Peyer's patch (tissue), 4 donors: ENCODE measurements at regions not wholly inside any gene's neighbourhood (a gene's known extent, or its start where the extent isn't known, plus 50 kb on each side); places are given as distances from the start of the nearest gene placed in this dataset.

ENCODE experiments used
- CTCF ChIP-seq, 6 experiments: fragments of 450-650 bp in 4 of 6; fragments of 200-600 bp in 2 of 6; sonication (generic) in 1 of 6; IDR thresholded peaks; one replicate each; pipeline ENCODE4 v1.5.1; 2017 to 2019; ENCODE audit warnings: antibody characterized with exemption in 6 of 6, mild to moderate bottlenecking in 3 of 6, moderate library complexity in 1 of 6
- POLR2A ChIP-seq, 2 donors: fragments of 450-650 bp; IDR thresholded peaks; one replicate each; pipeline ENCODE4 v1.5.1; 2017; ENCODE audit warnings: antibody characterized with exemption in 2 of 2, mild to moderate bottlenecking in 2 of 2, moderate library complexity in 2 of 2

GRCh38 chr3:69588170-69588569 lies 151.1 kb upstream of the MITF start:
- TF ChIP-seq CTCF (IDR thresholded peaks at IDR 0.05): no peak
- no peak for TF ChIP-seq POLR2A (IDR thresholded peaks at IDR 0.05)
